ENCODE measurements at regions not wholly inside any gene's neighbourhood (a gene's known extent, or its start where the extent isn't known, plus 50 kb on each side); places are given as distances from the start of the nearest gene placed in this dataset.

- H3K4me3 ChIP-seq (ENCODE audit: low read depth, low read length) = no peak overlapping the region
- DNase-seq (ENCODE audit: low read depth, low spot score) = no peak
- TF ChIP-seq, protein P1, sequence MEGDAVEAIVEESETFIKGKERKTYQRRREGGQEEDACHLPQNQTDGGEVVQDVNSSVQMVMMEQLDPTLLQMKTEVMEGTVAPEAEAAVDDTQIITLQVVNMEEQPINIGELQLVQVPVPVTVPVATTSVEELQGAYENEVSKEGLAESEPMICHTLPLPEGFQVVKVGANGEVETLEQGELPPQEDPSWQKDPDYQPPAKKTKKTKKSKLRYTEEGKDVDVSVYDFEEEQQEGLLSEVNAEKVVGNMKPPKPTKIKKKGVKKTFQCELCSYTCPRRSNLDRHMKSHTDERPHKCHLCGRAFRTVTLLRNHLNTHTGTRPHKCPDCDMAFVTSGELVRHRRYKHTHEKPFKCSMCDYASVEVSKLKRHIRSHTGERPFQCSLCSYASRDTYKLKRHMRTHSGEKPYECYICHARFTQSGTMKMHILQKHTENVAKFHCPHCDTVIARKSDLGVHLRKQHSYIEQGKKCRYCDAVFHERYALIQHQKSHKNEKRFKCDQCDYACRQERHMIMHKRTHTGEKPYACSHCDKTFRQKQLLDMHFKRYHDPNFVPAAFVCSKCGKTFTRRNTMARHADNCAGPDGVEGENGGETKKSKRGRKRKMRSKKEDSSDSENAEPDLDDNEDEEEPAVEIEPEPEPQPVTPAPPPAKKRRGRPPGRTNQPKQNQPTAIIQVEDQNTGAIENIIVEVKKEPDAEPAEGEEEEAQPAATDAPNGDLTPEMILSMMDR (IDR thresholded peaks at IDR 0.05; ENCODE audit: insufficient read depth, low read length, missing control alignments) = no peak
- ChIA-PET POLR2A (no interaction called here), CTCF (no interaction called here)
Observed at GRCh38 chr5:125536582-125536981, 790.1 kb upstream of the ZNF608 start.

DNA sequence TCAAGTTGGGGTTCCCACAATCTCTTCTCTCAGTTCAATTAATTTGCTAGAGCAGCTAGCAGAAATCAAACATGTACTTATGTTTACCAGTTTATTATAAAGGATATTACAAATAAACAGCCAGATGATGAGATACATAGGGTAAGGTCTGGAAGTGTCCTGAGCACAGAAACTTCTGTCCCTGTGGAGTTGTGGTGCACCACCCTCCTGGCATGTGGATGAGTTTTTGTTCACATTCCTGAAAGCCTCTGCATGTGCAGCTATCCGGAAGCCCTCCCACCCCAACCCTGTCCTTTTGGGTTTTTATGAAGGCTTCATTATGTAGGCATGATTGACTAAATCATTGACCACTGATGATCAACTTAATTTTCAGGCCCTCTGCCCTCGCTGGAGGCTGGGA lies 791.2 kb upstream of the ZNF608 start:
- TF ChIP-seq, protein P1 (IDR thresholded peaks at IDR 0.05; ENCODE audit: insufficient read depth, low read length, missing control alignments) = no peak
- DNase-seq (ENCODE audit: low read depth, low spot score) = no peak
- no peak overlapping the region for H3K4me3 ChIP-seq (ENCODE audit: low read depth, low read length)
- CTCF ChIA-PET = no interaction called here
- POLR2A ChIA-PET = no interaction called here

- CTCF ChIA-PET = no interaction called here
- POLR2A ChIA-PET = no interaction called here
- no peak overlapping the region for H3K4me3 ChIP-seq (ENCODE audit: low read depth, low read length)
- TF ChIP-seq, protein P1 (IDR thresholded peaks at IDR 0.05; ENCODE audit: insufficient read depth, low read length, missing control alignments) = no peak
- DNase-seq (ENCODE audit: low read depth, low spot score) = no peak
Observed at GRCh38 chr5:125538469-125538868, 792.0 kb upstream of the ZNF608 start.

- CTCF ChIA-PET = no interaction called here
- H3K4me3 ChIP-seq (ENCODE audit: low read depth, low read length) = no peak overlapping the region
- TF ChIP-seq, protein P1 (IDR thresholded peaks at IDR 0.05; ENCODE audit: insufficient read depth, low read length, missing control alignments) = no peak
- DNase-seq (ENCODE audit: low read depth, low spot score) = no peak
- POLR2A ChIA-PET = no interaction called here
Observed at GRCh38 chr5:125541085-125541484, 794.6 kb upstream of the ZNF608 start.

DNA sequence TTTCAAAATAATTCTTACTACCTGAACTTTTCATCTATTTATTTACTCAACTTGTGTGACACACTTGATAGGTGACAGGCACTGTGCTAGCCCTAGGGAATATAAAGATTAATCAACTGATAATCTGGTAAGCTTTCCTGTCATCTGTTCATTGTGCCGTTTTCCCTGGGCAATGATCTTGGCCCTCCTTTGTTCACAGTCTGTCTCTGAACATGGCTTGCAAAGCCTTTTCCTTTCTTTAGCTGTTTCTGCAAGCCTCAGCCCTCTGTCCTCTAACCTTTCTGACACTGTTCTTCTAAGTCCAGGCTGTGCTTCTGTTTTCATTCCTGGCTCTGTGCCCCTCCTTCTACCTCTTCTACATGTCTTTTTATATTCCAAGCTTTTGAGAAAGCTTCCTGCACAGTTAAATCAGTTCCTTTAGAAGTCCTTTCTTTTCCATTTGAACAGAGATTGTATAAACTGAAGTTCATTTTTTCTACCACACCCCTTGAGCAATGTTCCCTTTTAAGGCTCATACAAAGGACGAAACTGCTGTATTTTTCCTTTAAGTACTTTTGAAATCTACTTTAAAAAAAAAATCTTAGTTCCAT lies 803.0 kb upstream of the ZNF608 start:
- no peak for DNase-seq (ENCODE audit: low read depth, low spot score)
- H3K4me3 ChIP-seq (ENCODE audit: low read depth, low read length) = no peak overlapping the region
- POLR2A ChIA-PET = no interaction called here
- TF ChIP-seq, protein P1 (IDR thresholded peaks at IDR 0.05; ENCODE audit: insufficient read depth, low read length, missing control alignments) = no peak
- CTCF ChIA-PET = no interaction called here

DNA sequence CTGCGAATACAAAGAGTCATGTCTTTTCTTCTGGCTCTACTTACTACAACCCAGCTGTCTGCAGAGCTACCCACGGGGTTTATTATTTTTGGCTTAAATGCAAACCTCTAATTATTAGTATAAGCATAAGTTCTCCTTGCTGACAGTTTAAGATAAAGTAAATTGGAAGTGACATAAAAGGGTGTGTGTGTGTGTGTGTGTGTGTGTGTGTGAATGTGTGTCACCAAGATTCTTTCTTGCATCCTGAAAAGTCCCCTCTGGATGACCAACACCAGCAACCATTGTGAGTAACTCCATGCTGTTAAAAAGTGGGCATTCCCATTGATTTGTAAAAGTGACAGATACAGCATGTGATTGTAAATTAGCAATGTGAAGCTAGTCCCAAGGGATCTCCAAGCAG lies 803.8 kb upstream of the ZNF608 start:
- TF ChIP-seq, protein P1 (IDR thresholded peaks at IDR 0.05; ENCODE audit: insufficient read depth, low read length, missing control alignments) = no peak
- ChIA-PET POLR2A (no interaction called here), CTCF (no interaction called here)
- no peak for DNase-seq (ENCODE audit: low read depth, low spot score)
- no peak overlapping the region for H3K4me3 ChIP-seq (ENCODE audit: low read depth, low read length)
